Erythroblast (primary cell): ENCODE measurements at regions not wholly inside any gene's neighbourhood (a gene's known extent, or its start where the extent isn't known, plus 50 kb on each side); places are given as distances from the start of the nearest gene placed in this dataset.

Source experiments
- GATA1 ChIP-seq: IDR thresholded peaks from 2 replicates; pipeline ENCODE4 v1.6.1; 2011; ENCODE audit warnings: low read depth, mild to moderate bottlenecking, control low read depth, low read length, moderate library complexity
- POLR2A ChIP-seq: IDR thresholded peaks from 2 replicates; pipeline ENCODE4 v1.6.1; 2011; ENCODE audit warnings: mild to moderate bottlenecking, low read length

DNA sequence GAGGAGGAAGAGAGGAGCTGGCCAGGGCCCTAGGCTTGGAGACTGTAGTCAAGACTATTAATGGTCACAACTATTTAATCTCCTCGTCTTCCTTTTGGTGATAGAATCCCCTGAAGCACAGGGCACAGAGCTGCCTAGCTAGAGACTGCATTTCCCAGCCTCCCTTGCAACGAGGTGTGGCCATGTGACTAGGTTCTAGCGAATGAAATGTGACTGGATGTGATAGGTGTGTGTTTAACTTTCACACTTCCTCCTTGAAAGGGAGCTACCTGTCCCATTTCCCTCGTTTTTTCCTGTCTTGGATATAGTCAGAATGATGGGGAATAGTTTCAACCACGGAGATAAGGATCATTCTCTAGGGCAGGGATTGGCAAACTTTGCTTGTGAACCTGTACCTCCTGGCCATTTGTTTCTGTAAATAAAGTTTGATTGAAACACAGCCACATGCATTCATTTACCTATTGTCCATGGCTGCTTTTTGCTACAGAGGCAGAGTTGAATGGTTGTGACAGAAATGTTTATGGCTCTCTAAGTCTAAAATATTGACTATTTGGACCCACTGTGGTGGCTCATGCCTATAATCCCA is 313.5 kb downstream of the MIAT start:
- TF ChIP-seq POLR2A (no peak), GATA1 (no peak)
